ENCODE measurements at regions not wholly inside any gene's neighbourhood (a gene's known extent, or its start where the extent isn't known, plus 50 kb on each side); places are given as distances from the start of the nearest gene placed in this dataset.

- TF ChIP-seq CTCF (IDR thresholded peaks at IDR 0.05; ENCODE audit: poor library complexity) (no peak), EZH2 (IDR thresholded peaks at IDR 0.05; ENCODE audit: borderline replicate concordance) (no peak)
Measured at GRCh38 chr13:85638265-85638664, 161.0 kb downstream of the SLITRK6 start.
